GM23338 (cell line): ENCODE measurements at regions not wholly inside any gene's neighbourhood (a gene's known extent, or its start where the extent isn't known, plus 50 kb on each side); places are given as distances from the start of the nearest gene placed in this dataset.

Experiments used
- CREB1 ChIP-seq: fragments of 250-450 bp; sonication (Bioruptor Pico); IDR thresholded peaks from 2 replicates; pipeline ENCODE4 v1.5.0; 2020; ENCODE audit warnings: low read depth, mild to moderate bottlenecking, moderate library complexity
- EZH2 ChIP-seq: fragments of 200-600 bp; sonication (generic); IDR thresholded peaks from one replicate; pipeline ENCODE4 v1.8.0; 2017; ENCODE audit warnings: antibody characterized with exemption, mild to moderate bottlenecking, low read depth; ENCODE audit not compliant: unreplicated experiment
- EZH2phosphoT487 ChIP-seq: fragments of 200-600 bp; sonication (generic); IDR thresholded peaks from one replicate; pipeline ENCODE4 v1.8.1; 2018; ENCODE audit warnings: antibody characterized with exemption; ENCODE audit not compliant: unreplicated experiment
- POLR2AphosphoS5 ChIP-seq: IDR thresholded peaks from 2 replicates; pipeline ENCODE4 v1.6.1; 2016; ENCODE audit warnings: antibody characterized with exemption, low read depth
- TF ChIP-seq, protein P1 (sequence below), 2 experiments: fragments of 200-600 bp in 1 of 2; sonication (generic) in 1 of 2; conservative IDR thresholded peaks; 2 replicates each; pipeline versions ENCODE4 v1.5.1 to v1.6.1; 2016 to 2017; ENCODE audit warnings: antibody characterized with exemption in 2 of 2, low read depth in 2 of 2, mild to moderate bottlenecking in 2 of 2, moderate library complexity in 1 of 2

DNA sequence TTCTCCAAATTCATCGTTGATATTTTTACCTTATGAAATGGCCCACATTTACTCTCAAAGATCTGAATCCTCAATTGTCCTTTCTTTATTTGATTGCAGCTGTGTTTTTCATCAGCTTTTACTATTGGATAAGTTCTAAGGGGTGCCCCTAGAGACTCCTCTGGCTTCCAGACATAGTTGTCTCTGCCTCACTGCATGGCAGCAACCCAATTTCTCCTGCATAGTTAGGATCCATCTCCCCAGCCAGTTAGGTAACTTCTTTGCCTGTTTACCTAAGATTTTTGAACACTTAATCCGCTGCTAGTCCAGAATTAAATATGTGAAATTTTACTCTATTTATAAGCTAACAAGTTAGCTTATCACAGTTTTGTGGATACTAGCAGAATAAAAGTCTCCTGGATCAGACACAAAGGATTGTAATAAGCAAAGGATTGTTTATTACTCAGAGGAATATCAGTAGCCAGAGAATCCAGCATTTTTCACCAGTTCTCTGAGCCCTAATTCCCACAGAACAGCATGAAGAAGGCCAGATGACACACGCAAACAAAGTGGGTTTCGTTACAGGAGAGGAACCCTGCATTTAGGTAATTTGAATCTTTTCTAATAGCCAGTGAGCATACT lies 101.1 kb downstream of the BBS10 start:
- TF ChIP-seq, protein P1, sequence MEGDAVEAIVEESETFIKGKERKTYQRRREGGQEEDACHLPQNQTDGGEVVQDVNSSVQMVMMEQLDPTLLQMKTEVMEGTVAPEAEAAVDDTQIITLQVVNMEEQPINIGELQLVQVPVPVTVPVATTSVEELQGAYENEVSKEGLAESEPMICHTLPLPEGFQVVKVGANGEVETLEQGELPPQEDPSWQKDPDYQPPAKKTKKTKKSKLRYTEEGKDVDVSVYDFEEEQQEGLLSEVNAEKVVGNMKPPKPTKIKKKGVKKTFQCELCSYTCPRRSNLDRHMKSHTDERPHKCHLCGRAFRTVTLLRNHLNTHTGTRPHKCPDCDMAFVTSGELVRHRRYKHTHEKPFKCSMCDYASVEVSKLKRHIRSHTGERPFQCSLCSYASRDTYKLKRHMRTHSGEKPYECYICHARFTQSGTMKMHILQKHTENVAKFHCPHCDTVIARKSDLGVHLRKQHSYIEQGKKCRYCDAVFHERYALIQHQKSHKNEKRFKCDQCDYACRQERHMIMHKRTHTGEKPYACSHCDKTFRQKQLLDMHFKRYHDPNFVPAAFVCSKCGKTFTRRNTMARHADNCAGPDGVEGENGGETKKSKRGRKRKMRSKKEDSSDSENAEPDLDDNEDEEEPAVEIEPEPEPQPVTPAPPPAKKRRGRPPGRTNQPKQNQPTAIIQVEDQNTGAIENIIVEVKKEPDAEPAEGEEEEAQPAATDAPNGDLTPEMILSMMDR (conservative IDR thresholded peaks at IDR 0.05; ENCODE audit: low read depth in 2 of 2) = no peak
- TF ChIP-seq POLR2AphosphoS5 (no peak), CREB1 (CRISPR knock-in tag) (no peak), EZH2phosphoT487 (no peak), EZH2 (no peak)
